PC-3 (cell line): ENCODE measurements at regions not wholly inside any gene's neighbourhood (a gene's known extent, or its start where the extent isn't known, plus 50 kb on each side); places are given as distances from the start of the nearest gene placed in this dataset.

Source experiments
- EZH2phosphoT487 ChIP-seq: fragments of 300-600 bp; sonication (generic); IDR thresholded peaks from 2 replicates; pipeline ENCODE4 v1.6.1; 2018; ENCODE audit warnings: mild to moderate bottlenecking, antibody characterized with exemption, low read length, borderline replicate concordance
- TF ChIP-seq, protein P1 (sequence below): fragments of 300-600 bp; sonication (generic); conservative IDR thresholded peaks from 2 replicates; pipeline ENCODE4 v1.5.1; 2017; ENCODE audit warnings: antibody characterized with exemption, low read depth, mild to moderate bottlenecking, low read length

DNA sequence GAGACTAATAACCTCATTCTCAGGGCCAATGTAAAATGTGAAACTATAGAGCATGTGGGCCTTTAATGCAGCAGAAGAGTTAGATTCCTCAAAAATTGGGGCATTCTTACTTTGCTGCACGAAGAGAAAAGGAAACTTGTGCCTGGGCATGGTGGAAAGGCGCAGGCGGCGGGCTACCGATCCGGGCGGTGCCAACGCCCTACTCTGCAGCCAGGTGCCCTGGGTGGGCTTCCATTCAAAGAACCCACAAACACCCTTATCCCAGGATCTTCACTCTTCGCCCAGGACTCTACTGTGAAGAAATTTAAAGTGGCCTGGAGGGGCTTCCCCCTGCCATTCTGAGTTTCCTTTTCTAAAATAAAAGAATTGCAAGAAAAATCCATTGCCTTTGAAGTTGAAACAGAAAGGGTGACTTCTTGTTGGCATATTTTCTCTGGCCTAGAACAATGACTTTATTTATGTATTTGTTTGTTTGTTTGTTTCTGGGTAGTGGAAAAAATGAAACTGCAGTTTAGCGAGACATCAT, 124.9 kb downstream of the TMEM161B start:
- TF ChIP-seq, protein P1, sequence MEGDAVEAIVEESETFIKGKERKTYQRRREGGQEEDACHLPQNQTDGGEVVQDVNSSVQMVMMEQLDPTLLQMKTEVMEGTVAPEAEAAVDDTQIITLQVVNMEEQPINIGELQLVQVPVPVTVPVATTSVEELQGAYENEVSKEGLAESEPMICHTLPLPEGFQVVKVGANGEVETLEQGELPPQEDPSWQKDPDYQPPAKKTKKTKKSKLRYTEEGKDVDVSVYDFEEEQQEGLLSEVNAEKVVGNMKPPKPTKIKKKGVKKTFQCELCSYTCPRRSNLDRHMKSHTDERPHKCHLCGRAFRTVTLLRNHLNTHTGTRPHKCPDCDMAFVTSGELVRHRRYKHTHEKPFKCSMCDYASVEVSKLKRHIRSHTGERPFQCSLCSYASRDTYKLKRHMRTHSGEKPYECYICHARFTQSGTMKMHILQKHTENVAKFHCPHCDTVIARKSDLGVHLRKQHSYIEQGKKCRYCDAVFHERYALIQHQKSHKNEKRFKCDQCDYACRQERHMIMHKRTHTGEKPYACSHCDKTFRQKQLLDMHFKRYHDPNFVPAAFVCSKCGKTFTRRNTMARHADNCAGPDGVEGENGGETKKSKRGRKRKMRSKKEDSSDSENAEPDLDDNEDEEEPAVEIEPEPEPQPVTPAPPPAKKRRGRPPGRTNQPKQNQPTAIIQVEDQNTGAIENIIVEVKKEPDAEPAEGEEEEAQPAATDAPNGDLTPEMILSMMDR: no peak
- TF ChIP-seq EZH2phosphoT487: no peak
